GM12878 (cell line): ENCODE measurements at regions not wholly inside any gene's neighbourhood (a gene's known extent, or its start where the extent isn't known, plus 50 kb on each side); places are given as distances from the start of the nearest gene placed in this dataset.

Experiments used
- ATAC-seq: fragments of 200-7000 bp; cut with Tn5 transposase; 3 replicates; pipeline ENCODE4 v1.9.1; 2020; ENCODE audit warnings: mild to moderate bottlenecking, moderate library complexity
- BruUV-seq: library from RNA; stranded (reverse); fragments of 400-500 nt; replicated peaks from 2 replicates; lab custom pipeline; 2021; lab: Mats Ljungman, UMichigan
- CTCF ChIA-PET: fragments of 300-600 bp; sonication (Branson Sonifier 250); formaldehyde crosslinking; extraction: SDS; loops from one replicate; lab custom pipeline; 2021; ENCODE audit warnings: inconsistent platforms; lab: Yijun Ruan, JAX
- POLR2A ChIA-PET: fragments of 350-600 bp; formaldehyde crosslinking; extraction: SDS; loops from one replicate; lab custom pipeline; 2021; ENCODE audit warnings: inconsistent platforms; lab: Charles Lee
- RAD21 ChIA-PET: fragments of 300-600 bp; sonication (Branson Sonifier 250); formaldehyde crosslinking; loops from one replicate; lab custom pipeline; 2023; ENCODE audit warnings: antibody characterized with exemption; ENCODE audit not compliant: unreplicated experiment; lab: Charles Lee
- SMC1A ChIA-PET: fragments of 300-600 bp; sonication (Branson Sonifier 250); formaldehyde crosslinking; loops from one replicate; lab custom pipeline; 2023; ENCODE audit not compliant: unreplicated experiment, uncharacterized antibody; lab: Charles Lee
- DNase-seq: peaks from one replicate; pipeline ENCODE4 v3.0.0-alpha.2; 2011; ENCODE audit warnings: low read depth, low spot score
- FAIRE-seq: peaks from 3 replicates; lab custom pipeline; 2011; peaks lifted over from hg19 to GRCh38; lab: Jason Lieb, UNC
- H2AFZ ChIP-seq: 2 replicates; pipeline ENCODE4 v1.6.0; 2011; ENCODE audit warnings: low read depth, low read length, control low read depth; ENCODE audit not compliant: control insufficient read depth
- H3K27ac ChIP-seq: 2 replicates; pipeline ENCODE4 v1.5.1; 2011; ENCODE audit warnings: control low read depth; ENCODE audit not compliant: control insufficient read depth, insufficient read depth
- H3K27me3 ChIP-seq, 2 experiments: replicated peaks in 1 of 2; 2 replicates each; pipeline versions ENCODE4 v1.6.0 to v1.6.1; 2011; ENCODE audit warnings: low read length in 1 of 2; ENCODE audit not compliant: control insufficient read depth in 2 of 2, insufficient read depth in 2 of 2
- H3K36me3 ChIP-seq, 2 experiments: 2 replicates each; pipeline ENCODE4 v1.5.1; 2011; ENCODE audit warnings: low read length in 1 of 2; ENCODE audit not compliant: control insufficient read depth in 2 of 2, insufficient read depth in 2 of 2
- H3K4me1 ChIP-seq: 2 replicates; pipeline ENCODE4 v1.6.1; 2011; ENCODE audit warnings: mild to moderate bottlenecking, low read length, moderate library complexity, mixed read lengths; ENCODE audit not compliant: control insufficient read depth, insufficient read depth
- H3K4me2 ChIP-seq: 2 replicates; pipeline ENCODE4 v1.6.0; 2011; ENCODE audit warnings: control low read depth; ENCODE audit not compliant: control insufficient read depth, insufficient read depth
- H3K4me3 ChIP-seq: fragments of 200-600 bp; sonication (generic); 2 replicates; pipeline ENCODE4 v1.5.1; 2016
- H3K79me2 ChIP-seq: 2 replicates; pipeline ENCODE4 v1.6.0; 2011; ENCODE audit warnings: low read length; ENCODE audit not compliant: control insufficient read depth, insufficient read depth
- H3K9ac ChIP-seq: 2 replicates; pipeline ENCODE4 v1.8.0; 2011; ENCODE audit warnings: low read length, control low read depth, mixed read lengths; ENCODE audit not compliant: control insufficient read depth, insufficient read depth
- H3K9me3 ChIP-seq: replicated peaks from 3 replicates; pipeline ENCODE4 v1.5.1; 2011; ENCODE audit warnings: mild to moderate bottlenecking, low read length; ENCODE audit not compliant: control insufficient read depth, insufficient read depth
- H4K20me1 ChIP-seq: 2 replicates; pipeline ENCODE4 v1.6.0; 2011; ENCODE audit not compliant: control insufficient read depth, insufficient read depth
- MEF2B ChIP-seq: fragments of 450-650 bp; IDR thresholded peaks from 2 replicates; pipeline ENCODE4 v1.6.1; 2018; ENCODE audit warnings: mild to moderate bottlenecking, moderate library complexity; ENCODE audit not compliant: partially characterized antibody, poor library complexity, severe bottlenecking
- SMAD5 ChIP-seq: IDR thresholded peaks from 2 replicates; pipeline ENCODE4 v1.6.1; 2016; ENCODE audit warnings: antibody characterized with exemption, low read depth
- SUPT20H ChIP-seq: IDR thresholded peaks from 2 replicates; pipeline ENCODE4 v1.6.1; 2011; ENCODE audit warnings: low read depth, mild to moderate bottlenecking, low read length, moderate library complexity, borderline replicate concordance; ENCODE audit not compliant: control insufficient read depth
- WRNIP1 ChIP-seq: IDR thresholded peaks from 2 replicates; pipeline ENCODE4 v1.6.1; 2011; ENCODE audit warnings: low read depth, low read length, improper control_type of control experiment, borderline replicate concordance
- ZNF384 ChIP-seq: IDR thresholded peaks from 2 replicates; pipeline ENCODE4 v1.6.1; 2012; ENCODE audit warnings: low read depth, mild to moderate bottlenecking, low read length, improper control_type of control experiment, borderline replicate concordance
- ZNF622 ChIP-seq: fragments of 450-650 bp; IDR thresholded peaks from 2 replicates; pipeline ENCODE4 v1.6.1; 2017; ENCODE audit warnings: mild to moderate bottlenecking, inconsistent platforms
- WGBS: methylation state at CpG from one replicate; pipeline ENCODE4 v1.1.6; 2016; ENCODE audit warnings: low lambda C conversion rate; ENCODE audit not compliant: insufficient replicate concordance, insufficient coverage; ENCODE audit errors: missing lambda C conversion rate; 5-methylcytosine and 5-hydroxymethylcytosine counted together
- in situ Hi-C: fragments of 300-500 bp; cut with MboI; formaldehyde crosslinking; loops from 9 replicates; pipeline ENCODE4 v1.14.3; 2018; ENCODE audit warnings: mixed read lengths
- intact Hi-C: fragments of 100-400 bp; cut with micrococcal nuclease; formaldehyde crosslinking; loops from one replicate; pipeline ENCODE4 v1.14.2; 2022; ENCODE audit not compliant: unreplicated experiment
- TF ChIP-seq, protein P1 (sequence below): fragments of 150-350 bp; IDR thresholded peaks from 2 replicates; pipeline ENCODE4 v1.6.1; 2014; ENCODE audit warnings: mild to moderate bottlenecking, low read depth, low read length
- TF ChIP-seq, protein P2 (sequence below): IDR thresholded peaks from 2 replicates; pipeline ENCODE4 v1.6.1; 2011; ENCODE audit warnings: mild to moderate bottlenecking, low read depth, low read length, moderate library complexity; ENCODE audit not compliant: insufficient replicate concordance
- TF ChIP-seq, protein P3 (sequence below): fragments of 450-650 bp; IDR thresholded peaks from 2 replicates; pipeline ENCODE4 v1.6.1; 2017; ENCODE audit warnings: low read depth, mild to moderate bottlenecking, moderate library complexity

DNA sequence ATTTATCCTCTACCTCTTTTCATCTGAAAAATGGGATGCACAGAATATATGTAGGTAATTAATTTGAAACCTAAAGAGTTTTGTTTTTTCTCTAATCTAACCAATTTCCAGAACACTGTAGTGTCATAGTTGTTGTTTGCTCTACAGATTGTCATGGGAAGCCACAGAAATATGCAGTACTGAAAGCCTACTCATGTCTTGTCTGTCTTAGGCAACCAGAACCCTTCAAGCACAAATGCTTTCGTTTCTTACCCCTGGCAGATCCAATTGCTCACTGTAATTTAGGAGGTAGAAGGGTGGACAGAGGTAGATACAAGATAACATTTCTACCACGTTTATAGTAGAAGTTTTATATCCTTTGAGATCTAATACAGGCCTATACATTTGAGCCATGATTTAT lies 330.2 kb upstream of the NOVA1 start (continued):
- TF ChIP-seq, protein P1, sequence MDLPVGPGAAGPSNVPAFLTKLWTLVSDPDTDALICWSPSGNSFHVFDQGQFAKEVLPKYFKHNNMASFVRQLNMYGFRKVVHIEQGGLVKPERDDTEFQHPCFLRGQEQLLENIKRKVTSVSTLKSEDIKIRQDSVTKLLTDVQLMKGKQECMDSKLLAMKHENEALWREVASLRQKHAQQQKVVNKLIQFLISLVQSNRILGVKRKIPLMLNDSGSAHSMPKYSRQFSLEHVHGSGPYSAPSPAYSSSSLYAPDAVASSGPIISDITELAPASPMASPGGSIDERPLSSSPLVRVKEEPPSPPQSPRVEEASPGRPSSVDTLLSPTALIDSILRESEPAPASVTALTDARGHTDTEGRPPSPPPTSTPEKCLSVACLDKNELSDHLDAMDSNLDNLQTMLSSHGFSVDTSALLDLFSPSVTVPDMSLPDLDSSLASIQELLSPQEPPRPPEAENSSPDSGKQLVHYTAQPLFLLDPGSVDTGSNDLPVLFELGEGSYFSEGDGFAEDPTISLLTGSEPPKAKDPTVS = no peak
- TF ChIP-seq MEF2B = no peak
- TF ChIP-seq ZNF622 = no peak
- TF ChIP-seq, protein P2, sequence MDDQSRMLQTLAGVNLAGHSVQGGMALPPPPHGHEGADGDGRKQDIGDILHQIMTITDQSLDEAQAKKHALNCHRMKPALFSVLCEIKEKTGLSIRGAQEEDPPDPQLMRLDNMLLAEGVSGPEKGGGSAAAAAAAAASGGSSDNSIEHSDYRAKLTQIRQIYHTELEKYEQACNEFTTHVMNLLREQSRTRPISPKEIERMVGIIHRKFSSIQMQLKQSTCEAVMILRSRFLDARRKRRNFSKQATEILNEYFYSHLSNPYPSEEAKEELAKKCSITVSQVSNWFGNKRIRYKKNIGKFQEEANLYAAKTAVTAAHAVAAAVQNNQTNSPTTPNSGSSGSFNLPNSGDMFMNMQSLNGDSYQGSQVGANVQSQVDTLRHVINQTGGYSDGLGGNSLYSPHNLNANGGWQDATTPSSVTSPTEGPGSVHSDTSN = no peak
- no peak for TF ChIP-seq WRNIP1
- TF ChIP-seq, protein P3, sequence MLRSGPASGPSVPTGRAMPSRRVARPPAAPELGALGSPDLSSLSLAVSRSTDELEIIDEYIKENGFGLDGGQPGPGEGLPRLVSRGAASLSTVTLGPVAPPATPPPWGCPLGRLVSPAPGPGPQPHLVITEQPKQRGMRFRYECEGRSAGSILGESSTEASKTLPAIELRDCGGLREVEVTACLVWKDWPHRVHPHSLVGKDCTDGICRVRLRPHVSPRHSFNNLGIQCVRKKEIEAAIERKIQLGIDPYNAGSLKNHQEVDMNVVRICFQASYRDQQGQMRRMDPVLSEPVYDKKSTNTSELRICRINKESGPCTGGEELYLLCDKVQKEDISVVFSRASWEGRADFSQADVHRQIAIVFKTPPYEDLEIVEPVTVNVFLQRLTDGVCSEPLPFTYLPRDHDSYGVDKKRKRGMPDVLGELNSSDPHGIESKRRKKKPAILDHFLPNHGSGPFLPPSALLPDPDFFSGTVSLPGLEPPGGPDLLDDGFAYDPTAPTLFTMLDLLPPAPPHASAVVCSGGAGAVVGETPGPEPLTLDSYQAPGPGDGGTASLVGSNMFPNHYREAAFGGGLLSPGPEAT = no peak
- TF ChIP-seq SMAD5 = no peak

DNA sequence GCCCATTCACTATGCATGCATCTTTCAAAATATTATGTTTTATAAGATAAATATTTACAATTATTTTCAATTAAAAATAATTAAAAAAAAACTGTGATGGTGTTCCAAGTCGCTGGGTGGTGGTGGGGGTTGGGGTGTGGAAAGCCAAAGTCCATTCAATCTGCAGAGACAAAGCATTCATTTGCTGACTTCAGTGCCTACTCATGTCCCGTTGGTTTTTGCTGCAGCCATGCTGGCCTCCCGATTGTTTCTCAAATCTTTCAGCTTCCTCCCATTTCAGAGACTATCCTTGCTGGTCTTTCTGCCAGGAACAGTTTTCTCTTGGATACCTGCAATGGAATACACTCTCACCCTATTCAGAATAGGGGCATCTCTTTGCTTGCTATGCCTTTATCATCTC lies 331.5 kb upstream of the NOVA1 start:
- Histone ChIP-seq H3K27ac (no peak overlapping the region), H3K36me3 (no peaks in the 10 kb centered on the region), H3K9ac (no peak overlapping the region), H3K27me3 (no peaks in the 10 kb centered on the region), H3K4me1 (no peaks in the 10 kb centered on the region), H2AFZ (no peak overlapping the region), H3K79me2 (no peaks in the 10 kb centered on the region), H3K4me3 (no peak overlapping the region), H3K4me2 (no peak overlapping the region), H4K20me1 (no peaks in the 10 kb centered on the region), H3K9me3 (no peaks in the 10 kb centered on the region)
- intact Hi-C loops = no loop called here
- SMC1A ChIA-PET = no interaction called here
- 8% methylated on average over 3 of the region's 3 CpGs for WGBS
- TF ChIP-seq SUPT20H (no peak), ZNF384 (no peak)
- no TSS peak for BruUV-seq
- RAD21 ChIA-PET = no interaction called here
- no peak for FAIRE-seq
- no peak for DNase-seq
- no peak for ATAC-seq
- POLR2A ChIA-PET = no interaction called here
- CTCF ChIA-PET = no interaction called here
- in situ Hi-C loops = no loop called here
